K562 (cell line): ENCODE measurements at regions not wholly inside any gene's neighbourhood (a gene's known extent, or its start where the extent isn't known, plus 50 kb on each side); places are given as distances from the start of the nearest gene placed in this dataset.

Experiments
- RAD21 ChIP-seq, 2 experiments: fragments of 250-450 bp in 1 of 2; fragments of 450-650 bp in 1 of 2; sonication (Bioruptor Pico) in 1 of 2; formaldehyde crosslinking in 1 of 2; IDR thresholded peaks in 1 of 2; conservative IDR thresholded peaks in 1 of 2; 2 replicates each; pipeline versions ENCODE4 v1.4.0 to v1.8.0; 2020 to 2022; ENCODE audit warnings: mild to moderate bottlenecking in 2 of 2, moderate library complexity in 1 of 2
- ZFX ChIP-seq: sonication (generic); formaldehyde crosslinking; IDR thresholded peaks from 2 replicates; pipeline ENCODE4 v1.8.0; 2022; ENCODE audit warnings: mild to moderate bottlenecking, missing genetic modification reagents, moderate library complexity
- TF ChIP-seq, protein P1 (sequence below): sonication (generic); formaldehyde crosslinking; IDR thresholded peaks from 2 replicates; pipeline ENCODE4 v1.5.0; 2020; ENCODE audit warnings: missing genetic modification reagents
- TF ChIP-seq, protein P2 (sequence below): fragments of 450-650 bp; IDR thresholded peaks from 2 replicates; pipeline ENCODE4 v1.6.1; 2018; ENCODE audit warnings: mild to moderate bottlenecking, low read depth; ENCODE audit not compliant: partially characterized antibody
- TF ChIP-seq, protein P3 (sequence below): fragments of 250-450 bp; sonication (Bioruptor Pico); IDR thresholded peaks from 2 replicates; pipeline ENCODE4 v1.5.0; 2020; ENCODE audit warnings: mild to moderate bottlenecking, borderline replicate concordance

DNA sequence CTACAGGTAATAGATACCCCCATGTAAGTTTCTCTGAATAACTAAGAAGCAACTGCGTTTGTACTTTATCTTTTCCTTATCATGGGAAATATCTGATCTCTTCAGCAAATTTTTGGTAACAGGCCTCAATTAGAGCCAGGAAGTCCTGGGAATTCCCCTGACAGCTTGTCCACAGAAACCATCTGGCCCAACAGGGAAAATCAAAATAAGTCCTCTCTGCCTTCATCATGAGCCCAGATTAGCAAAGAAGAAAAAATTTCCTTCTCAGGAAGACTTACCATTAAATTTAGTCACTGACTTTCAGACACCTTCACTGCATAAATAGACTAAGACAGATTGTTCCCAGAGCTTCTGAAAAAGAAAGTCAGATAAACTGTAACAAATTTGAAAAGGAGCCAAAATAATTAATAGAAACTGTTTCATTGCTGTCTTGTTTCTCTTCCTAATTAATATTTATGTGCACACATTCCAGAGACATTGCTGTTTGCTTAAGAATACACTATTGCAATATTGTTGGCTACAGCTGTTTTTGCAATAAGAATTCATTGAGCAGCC, 278.1 kb upstream of the FAT3 start:
- TF ChIP-seq, protein P1, sequence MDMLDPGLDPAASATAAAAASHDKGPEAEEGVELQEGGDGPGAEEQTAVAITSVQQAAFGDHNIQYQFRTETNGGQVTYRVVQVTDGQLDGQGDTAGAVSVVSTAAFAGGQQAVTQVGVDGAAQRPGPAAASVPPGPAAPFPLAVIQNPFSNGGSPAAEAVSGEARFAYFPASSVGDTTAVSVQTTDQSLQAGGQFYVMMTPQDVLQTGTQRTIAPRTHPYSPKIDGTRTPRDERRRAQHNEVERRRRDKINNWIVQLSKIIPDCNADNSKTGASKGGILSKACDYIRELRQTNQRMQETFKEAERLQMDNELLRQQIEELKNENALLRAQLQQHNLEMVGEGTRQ (CRISPR knock-in tag) = no peak
- TF ChIP-seq ZFX (CRISPR knock-in tag) = no peak
- TF ChIP-seq RAD21 (CRISPR knock-in tag; conservative IDR thresholded peaks at IDR 0.05 in 1 of 2, IDR thresholded peaks at IDR 0.05 in 1 of 2) = no peak
- TF ChIP-seq, protein P2, sequence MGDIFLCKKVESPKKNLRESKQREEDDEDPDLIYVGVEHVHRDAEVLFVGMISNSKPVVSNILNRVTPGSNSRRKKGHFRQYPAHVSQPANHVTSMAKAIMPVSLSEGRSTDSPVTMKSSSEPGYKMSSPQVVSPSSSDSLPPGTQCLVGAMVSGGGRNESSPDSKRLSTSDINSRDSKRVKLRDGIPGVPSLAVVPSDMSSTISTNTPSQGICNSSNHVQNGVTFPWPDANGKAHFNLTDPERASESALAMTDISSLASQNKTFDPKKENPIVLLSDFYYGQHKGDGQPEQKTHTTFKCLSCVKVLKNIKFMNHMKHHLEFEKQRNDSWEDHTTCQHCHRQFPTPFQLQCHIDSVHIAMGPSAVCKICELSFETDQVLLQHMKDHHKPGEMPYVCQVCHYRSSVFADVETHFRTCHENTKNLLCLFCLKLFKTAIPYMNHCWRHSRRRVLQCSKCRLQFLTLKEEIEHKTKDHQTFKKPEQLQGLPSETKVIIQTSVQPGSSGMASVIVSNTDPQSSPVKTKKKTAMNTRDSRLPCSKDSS = no peak
- TF ChIP-seq, protein P3, sequence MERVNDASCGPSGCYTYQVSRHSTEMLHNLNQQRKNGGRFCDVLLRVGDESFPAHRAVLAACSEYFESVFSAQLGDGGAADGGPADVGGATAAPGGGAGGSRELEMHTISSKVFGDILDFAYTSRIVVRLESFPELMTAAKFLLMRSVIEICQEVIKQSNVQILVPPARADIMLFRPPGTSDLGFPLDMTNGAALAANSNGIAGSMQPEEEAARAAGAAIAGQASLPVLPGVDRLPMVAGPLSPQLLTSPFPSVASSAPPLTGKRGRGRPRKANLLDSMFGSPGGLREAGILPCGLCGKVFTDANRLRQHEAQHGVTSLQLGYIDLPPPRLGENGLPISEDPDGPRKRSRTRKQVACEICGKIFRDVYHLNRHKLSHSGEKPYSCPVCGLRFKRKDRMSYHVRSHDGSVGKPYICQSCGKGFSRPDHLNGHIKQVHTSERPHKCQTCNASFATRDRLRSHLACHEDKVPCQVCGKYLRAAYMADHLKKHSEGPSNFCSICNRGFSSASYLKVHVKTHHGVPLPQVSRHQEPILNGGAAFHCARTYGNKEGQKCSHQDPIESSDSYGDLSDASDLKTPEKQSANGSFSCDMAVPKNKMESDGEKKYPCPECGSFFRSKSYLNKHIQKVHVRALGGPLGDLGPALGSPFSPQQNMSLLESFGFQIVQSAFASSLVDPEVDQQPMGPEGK = no peak
